GM18502 (cell line): ENCODE measurements at regions not wholly inside any gene's neighbourhood (a gene's known extent, or its start where the extent isn't known, plus 50 kb on each side); places are given as distances from the start of the nearest gene placed in this dataset.

ENCODE experiments used
- ATAC-seq: cut with Tn5 transposase; IDR thresholded peaks from one replicate; pipeline ENCODE4 v1.9.1; 2021; ENCODE audit warnings: mild to moderate bottlenecking; ENCODE audit not compliant: unreplicated experiment, poor library complexity

DNA sequence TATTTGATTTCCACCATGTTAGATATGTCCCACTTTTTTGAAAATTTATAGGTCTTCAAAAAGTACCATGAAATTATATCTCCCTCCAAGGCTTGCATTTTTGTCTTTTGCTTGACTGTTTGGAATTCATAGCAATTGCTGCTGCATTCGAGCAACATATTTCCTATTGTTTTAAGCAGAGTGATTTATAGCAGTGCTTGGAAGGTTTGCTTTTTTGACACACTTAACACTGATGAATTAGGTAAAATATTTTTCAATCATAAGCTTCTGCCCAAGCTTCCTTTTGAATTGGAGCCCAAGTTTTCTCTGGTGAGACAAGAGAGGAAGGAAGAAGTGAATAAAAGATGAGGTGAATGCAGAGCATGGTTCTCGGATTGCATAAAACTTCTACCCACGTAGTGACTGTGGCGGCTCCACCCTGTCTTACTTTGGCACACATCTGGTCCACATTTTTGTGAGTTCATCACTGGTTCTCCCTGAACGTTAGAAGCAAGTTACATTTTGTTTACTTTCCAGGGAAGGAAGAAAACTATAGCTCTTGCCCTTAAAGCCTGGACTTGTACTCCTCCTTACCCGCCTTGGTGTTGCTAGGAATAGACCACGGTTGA, 667.0 kb downstream of the TSN start:
- no peak for ATAC-seq

GRCh38 chr2:122423934-122424333, 668.5 kb downstream of the TSN start:
- no peak for ATAC-seq

- no peak for ATAC-seq
Measured at GRCh38 chr2:122433123-122433754, 677.8 kb downstream of the TSN start.

GRCh38 chr2:122445003-122445402, 689.6 kb downstream of the TSN start:
- ATAC-seq, result no peak

GRCh38 chr2:122446761-122447160, 691.3 kb downstream of the TSN start:
- ATAC-seq, result no peak

DNA sequence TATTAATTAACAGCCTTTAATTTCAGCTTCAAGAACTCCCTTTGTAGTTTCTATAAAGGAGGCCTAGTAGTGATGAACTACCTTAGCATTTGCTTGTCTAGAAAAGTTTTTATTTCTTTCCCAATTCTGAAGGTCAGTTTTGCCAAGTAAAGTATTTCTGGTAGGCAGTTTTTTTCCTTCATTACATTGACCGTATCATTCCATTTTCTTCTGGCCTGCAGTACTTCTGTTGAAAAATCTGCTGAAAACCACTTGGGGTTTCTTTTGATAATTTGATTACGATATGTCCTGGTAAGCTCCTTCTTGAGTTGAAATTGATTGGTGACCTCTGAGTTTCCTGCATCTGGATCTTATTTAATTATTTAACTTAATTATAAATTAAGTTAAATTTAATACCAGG, 691.8 kb downstream of the TSN start:
- ATAC-seq, result no peak

DNA sequence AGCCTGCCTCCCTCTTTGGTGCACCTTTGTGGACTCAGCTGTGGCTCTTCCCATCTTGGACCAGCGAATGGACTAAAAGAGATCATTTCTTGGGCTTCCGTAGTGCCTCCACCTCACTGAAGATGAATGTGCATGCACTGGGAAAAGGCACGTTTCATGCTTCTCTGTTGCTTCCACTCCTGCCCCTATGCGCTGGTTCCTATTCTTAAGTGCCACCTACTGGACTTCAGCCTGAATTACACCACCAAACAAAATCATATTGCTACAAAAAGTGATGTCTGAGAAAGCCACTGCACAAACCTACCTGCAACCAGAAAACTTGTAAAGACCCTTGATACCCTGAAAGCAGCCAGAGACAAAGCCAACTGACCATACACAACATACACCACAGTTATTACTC, 695.6 kb downstream of the TSN start:
- ATAC-seq, result peak; percentile 70

- ATAC-seq, result no peak
Measured at GRCh38 chr2:122451697-122452096, 696.2 kb downstream of the TSN start.

GRCh38 chr2:122469147-122469546, 713.7 kb downstream of the TSN start:
- no peak for ATAC-seq

GRCh38 chr2:122471753-122472152, 716.3 kb downstream of the TSN start:
- ATAC-seq, result no peak

DNA sequence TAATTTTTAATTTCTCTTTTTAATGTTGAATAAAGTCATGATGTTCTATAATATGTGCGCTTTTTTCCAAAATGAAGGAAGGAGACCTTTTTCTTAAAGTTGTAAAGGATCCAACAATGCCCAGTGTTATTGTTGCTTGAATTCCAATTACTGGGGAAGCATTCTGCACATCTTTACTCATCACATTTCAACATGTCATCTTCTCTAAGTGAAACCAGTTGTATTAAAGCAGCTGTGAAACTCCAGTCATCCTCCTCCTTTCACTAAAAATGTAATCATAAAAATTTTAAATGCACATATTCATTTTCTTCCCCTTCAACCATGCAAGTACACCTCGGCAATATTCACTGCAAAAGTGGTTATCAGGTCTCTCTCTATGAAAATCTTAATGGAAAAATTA, 722.7 kb downstream of the TSN start:
- no peak for ATAC-seq

- no peak for ATAC-seq
Measured at GRCh38 chr2:122478771-122479170, 723.3 kb downstream of the TSN start.

DNA sequence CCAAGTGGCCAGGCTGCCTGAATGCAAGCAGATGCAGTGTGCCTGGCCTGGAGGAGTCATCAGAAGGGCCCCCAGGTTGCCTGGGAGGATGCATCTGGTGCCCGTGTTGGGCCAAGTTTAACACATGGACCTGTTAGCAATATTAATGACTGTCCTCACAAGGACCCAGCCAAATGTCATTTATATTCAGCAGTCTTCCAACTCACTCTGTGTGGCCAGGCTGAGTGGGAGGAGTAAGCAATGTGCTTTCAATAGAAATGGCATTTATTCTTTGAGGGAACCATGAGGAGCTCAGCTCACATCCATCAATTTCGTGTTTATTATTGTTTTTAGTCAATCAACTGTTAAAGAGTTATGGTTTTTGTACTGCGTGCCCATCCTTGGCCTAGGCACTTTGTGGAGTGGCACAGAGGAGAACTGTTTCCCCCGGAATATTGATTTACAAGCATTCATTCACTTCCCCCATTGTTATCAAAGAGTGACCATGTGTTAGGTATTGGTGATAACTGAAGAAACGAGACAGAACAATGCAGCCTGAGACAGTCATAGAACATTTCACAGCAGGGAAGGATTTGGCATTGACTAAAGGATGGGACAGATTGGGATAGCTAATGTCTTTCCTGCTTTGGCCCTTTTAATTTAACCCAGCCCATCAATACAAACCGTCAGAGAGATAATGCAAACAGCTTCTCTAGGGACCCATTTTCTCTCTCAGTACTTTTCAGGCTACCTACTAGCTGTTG, 725.2 kb downstream of the TSN start:
- no peak for ATAC-seq

GRCh38 chr2:122481244-122481622, 725.8 kb downstream of the TSN start:
- ATAC-seq, result no peak

DNA sequence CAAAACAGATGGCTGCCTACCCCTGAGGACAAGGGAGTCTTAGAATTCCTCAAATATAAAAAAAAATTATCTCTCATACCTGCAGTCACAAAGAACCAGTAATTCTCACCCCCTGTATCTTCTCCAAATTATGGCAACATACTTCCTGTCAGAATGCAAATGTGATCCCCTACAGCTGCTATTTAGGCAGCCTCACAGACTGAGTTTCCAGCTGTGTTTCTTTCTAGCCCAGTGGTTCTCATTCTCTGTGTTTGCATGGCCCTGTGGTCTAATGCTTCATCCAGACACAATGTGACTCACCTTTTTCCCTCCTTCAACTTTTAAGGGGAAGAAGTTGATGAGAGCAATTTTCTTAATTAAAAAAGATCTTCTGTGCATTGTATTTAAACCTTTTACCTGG, 726.3 kb downstream of the TSN start:
- ATAC-seq, result no peak

DNA sequence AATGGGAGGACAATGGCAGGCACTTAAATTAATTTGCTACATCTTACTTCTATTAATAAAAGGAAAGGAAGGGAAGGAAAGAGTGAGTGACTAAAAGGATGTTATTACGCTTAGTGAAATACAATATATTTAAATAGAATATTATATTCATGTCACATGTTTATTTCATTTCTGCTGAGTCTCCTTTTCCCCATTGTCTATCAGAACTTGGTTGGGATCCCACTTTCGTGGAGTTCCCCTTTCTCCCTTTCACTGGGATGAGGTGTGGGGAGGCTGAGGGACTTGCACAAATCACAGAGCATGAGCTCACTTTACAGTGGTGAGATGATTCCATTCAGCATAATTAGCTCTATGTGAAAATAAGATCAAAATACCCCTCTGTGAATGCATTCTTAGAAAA, 730.6 kb downstream of the TSN start:
- ATAC-seq, result no peak

GRCh38 chr2:122486705-122487415, 731.4 kb downstream of the TSN start:
- ATAC-seq, result no peak

GRCh38 chr2:122491011-122491410, 735.6 kb downstream of the TSN start:
- ATAC-seq, result no peak

DNA sequence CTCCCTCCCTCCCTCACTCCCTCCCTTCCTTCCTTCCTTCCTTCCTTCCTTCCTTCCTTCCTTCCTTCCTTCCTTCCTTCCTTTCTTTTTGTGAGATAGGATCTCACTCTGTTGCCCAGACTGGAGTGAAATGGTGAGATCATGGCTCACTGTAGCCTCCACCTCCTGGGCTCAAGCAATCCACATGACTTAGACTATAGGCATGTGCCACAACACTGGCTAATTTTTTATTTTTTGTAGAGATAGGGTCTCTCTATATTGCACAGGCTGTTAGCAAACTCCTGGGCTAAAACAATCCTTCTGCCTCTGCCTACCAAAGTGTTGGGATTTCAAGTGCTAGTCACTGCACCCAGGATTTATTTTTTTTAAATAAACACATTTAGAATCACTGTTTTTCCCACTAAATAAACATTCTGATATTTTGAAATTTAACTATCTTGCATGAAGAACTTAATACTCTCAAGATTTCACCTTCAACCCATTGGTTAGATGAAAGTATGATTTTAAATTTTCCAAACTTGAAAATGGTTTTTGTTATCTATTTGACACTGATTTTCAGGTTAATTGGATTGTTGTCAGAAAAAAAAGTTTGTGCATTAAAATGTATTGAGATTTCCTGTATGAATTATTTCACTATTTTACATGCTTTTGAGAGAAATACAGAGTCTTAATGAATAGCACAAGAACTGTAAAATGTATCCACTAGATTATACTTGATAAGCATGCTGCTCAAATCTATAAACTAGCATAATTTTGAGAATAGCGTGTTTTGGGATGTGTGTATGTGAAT, 745.1 kb downstream of the TSN start:
- ATAC-seq, result no peak

- ATAC-seq, result no peak
Measured at GRCh38 chr2:122506620-122507019, 751.2 kb downstream of the TSN start.
